ENCODE measurements at regions not wholly inside any gene's neighbourhood (a gene's known extent, or its start where the extent isn't known, plus 50 kb on each side); places are given as distances from the start of the nearest gene placed in this dataset.

- no peak for DNase-seq (ENCODE audit: low read depth)
Measured at GRCh38 chr1:93815366-93816110, 63.5 kb downstream of the DNTTIP2 start.

- no peak for DNase-seq (ENCODE audit: low read depth)
Measured at GRCh38 chr1:93814795-93815340, 64.1 kb downstream of the DNTTIP2 start.

- DNase-seq (ENCODE audit: low read depth) = peak; percentile 85
Measured at GRCh38 chr1:93814059-93814794, 64.8 kb downstream of the DNTTIP2 start.

GRCh38 chr1:93813076-93813475 is 65.9 kb downstream of the DNTTIP2 start:
- DNase-seq (ENCODE audit: low read depth) = no peak

- DNase-seq (ENCODE audit: low read depth) = no peak
Measured at GRCh38 chr1:93811326-93812065, 67.5 kb downstream of the DNTTIP2 start.

- DNase-seq (ENCODE audit: low read depth) = no peak
Measured at GRCh38 chr1:93810316-93810715, 68.7 kb downstream of the DNTTIP2 start.

GRCh38 chr1:93808871-93809270 is 70.1 kb downstream of the DNTTIP2 start:
- DNase-seq (ENCODE audit: low read depth) = no peak

- no peak for DNase-seq (ENCODE audit: low read depth)
Measured at GRCh38 chr1:93807311-93807930, 71.6 kb downstream of the DNTTIP2 start.

GRCh38 chr1:93805027-93805610 is 73.9 kb downstream of the DNTTIP2 start:
- no peak for DNase-seq (ENCODE audit: low read depth)

- DNase-seq (ENCODE audit: low read depth) = peak; percentile 55
Measured at GRCh38 chr1:93804412-93804811, 74.6 kb downstream of the DNTTIP2 start.

GRCh38 chr1:93801471-93801870 is 77.5 kb downstream of the DNTTIP2 start:
- DNase-seq (ENCODE audit: low read depth) = no peak

- no peak for DNase-seq (ENCODE audit: low read depth)
Measured at GRCh38 chr1:93800856-93801255, 78.2 kb downstream of the DNTTIP2 start.

- DNase-seq (ENCODE audit: low read depth) = peak; percentile 71
Measured at GRCh38 chr1:93798291-93798690, 80.7 kb downstream of the DNTTIP2 start.

- no peak for DNase-seq (ENCODE audit: low read depth)
Measured at GRCh38 chr1:93784538-93784937, 94.5 kb downstream of the DNTTIP2 start.

- DNase-seq (ENCODE audit: low read depth) = no peak
Measured at GRCh38 chr1:93783876-93784275, 95.1 kb downstream of the DNTTIP2 start.

GRCh38 chr1:93779540-93780165 is 98.0 kb upstream of the BCAR3 start:
- no peak for DNase-seq (ENCODE audit: low read depth)

GRCh38 chr1:93778457-93778856 is 96.8 kb upstream of the BCAR3 start:
- no peak for DNase-seq (ENCODE audit: low read depth)

GRCh38 chr1:93777255-93777654 is 95.6 kb upstream of the BCAR3 start:
- DNase-seq (ENCODE audit: low read depth) = no peak

- DNase-seq (ENCODE audit: low read depth) = no peak
Measured at GRCh38 chr1:93776728-93777127, 95.1 kb upstream of the BCAR3 start.

GRCh38 chr1:93775224-93775623 is 93.6 kb upstream of the BCAR3 start:
- no peak for DNase-seq (ENCODE audit: low read depth)

GRCh38 chr1:93774707-93775106 is 93.1 kb upstream of the BCAR3 start:
- no peak for DNase-seq (ENCODE audit: low read depth)
